ENCODE measurements at regions not wholly inside any gene's neighbourhood (a gene's known extent, or its start where the extent isn't known, plus 50 kb on each side); places are given as distances from the start of the nearest gene placed in this dataset.
"Not testable (repeated sequence)": the region's sequence is repeated elsewhere in the genome, so short reads cannot be mapped to it uniquely, and the experiment has no call there.

DNA sequence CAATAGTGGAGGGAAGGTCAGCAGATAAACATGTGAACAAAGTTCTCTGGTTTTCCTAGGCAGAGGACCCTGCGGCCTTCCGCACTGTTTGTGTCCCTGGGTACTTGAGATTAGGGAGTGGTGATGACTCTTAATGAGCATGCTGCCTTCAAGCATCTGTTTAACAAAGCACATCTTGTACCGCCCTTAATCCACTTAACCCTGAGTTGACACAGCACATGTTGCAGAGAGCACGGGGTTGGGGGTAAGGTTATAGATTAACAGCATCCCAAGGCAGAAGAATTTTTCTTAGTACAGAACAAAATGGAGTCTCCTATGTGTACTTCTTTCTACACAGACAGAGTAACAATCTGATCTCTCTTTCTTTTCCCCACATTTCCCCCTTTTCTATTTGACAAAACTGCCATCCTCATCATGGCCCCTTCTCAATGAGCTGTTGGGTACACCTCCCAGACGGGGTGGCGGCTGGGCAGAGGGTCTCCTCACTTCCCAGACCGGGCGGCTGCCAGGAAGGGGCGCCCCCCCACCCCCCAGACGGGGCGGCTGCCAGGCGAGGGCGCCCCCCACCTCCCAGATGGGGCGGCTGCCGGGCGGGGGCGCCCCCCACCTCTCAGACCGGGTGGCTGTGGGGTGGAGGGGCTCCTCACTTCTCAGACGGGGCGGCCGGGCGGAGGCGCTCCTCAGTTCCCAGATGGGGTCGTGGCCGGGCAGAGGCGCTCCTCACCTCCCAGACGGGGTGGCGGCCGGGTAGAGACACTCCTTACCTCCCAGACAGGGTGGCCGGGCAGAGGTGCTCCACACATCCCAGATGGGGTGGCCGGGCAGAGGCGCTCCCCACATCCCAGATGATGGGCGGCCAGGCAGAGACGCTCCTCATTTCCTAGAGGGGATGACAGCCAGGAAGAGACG, 361.6 kb upstream of the SGO1 start:
- TF ChIP-seq, protein P1, sequence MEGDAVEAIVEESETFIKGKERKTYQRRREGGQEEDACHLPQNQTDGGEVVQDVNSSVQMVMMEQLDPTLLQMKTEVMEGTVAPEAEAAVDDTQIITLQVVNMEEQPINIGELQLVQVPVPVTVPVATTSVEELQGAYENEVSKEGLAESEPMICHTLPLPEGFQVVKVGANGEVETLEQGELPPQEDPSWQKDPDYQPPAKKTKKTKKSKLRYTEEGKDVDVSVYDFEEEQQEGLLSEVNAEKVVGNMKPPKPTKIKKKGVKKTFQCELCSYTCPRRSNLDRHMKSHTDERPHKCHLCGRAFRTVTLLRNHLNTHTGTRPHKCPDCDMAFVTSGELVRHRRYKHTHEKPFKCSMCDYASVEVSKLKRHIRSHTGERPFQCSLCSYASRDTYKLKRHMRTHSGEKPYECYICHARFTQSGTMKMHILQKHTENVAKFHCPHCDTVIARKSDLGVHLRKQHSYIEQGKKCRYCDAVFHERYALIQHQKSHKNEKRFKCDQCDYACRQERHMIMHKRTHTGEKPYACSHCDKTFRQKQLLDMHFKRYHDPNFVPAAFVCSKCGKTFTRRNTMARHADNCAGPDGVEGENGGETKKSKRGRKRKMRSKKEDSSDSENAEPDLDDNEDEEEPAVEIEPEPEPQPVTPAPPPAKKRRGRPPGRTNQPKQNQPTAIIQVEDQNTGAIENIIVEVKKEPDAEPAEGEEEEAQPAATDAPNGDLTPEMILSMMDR (IDR thresholded peaks at IDR 0.05), result not testable (repeated sequence)
- not testable (repeated sequence) for TF ChIP-seq POLR2AphosphoS5 (IDR thresholded peaks at IDR 0.05)
